Left forelimb (tissue), 1 donor: ENCODE measurements at regions not wholly inside any gene's neighbourhood (a gene's known extent, or its start where the extent isn't known, plus 50 kb on each side); places are given as distances from the start of the nearest gene placed in this dataset.

Experiments used
- DNase-seq: peaks from one replicate; pipeline ENCODE4 v3.0.0-alpha.2; 2018; ENCODE audit warnings: low spot score

DNA sequence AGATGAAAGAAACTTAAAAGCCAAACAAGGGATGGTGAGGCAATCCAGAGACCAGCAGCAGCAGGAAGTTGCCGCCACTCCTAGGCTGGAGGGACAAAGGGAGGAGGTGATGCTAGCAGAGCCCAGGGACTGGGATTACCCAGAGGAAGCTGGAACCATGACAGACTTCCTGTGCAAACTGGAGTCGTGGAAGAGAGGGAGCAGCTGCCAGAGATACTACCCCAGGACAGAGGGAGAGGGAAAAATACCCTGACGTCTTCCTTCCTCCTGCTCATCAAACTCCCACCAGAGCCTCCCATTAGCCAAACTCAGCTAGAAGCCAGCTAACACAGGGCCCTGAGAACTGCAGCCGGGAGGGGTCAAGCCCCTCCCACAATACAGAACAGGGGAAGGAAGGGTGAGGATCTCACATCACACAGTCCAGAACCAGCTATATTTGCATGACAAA, 101.2 kb upstream of the KLF3 start:
- DNase-seq = peak; percentile 68

GRCh38 chr4:38563707-38564495, 100.1 kb upstream of the KLF3 start:
- no peak for DNase-seq

- peak; percentile 68 for DNase-seq
Observed at GRCh38 chr4:38565271-38566199, 98.5 kb upstream of the KLF3 start.

DNA sequence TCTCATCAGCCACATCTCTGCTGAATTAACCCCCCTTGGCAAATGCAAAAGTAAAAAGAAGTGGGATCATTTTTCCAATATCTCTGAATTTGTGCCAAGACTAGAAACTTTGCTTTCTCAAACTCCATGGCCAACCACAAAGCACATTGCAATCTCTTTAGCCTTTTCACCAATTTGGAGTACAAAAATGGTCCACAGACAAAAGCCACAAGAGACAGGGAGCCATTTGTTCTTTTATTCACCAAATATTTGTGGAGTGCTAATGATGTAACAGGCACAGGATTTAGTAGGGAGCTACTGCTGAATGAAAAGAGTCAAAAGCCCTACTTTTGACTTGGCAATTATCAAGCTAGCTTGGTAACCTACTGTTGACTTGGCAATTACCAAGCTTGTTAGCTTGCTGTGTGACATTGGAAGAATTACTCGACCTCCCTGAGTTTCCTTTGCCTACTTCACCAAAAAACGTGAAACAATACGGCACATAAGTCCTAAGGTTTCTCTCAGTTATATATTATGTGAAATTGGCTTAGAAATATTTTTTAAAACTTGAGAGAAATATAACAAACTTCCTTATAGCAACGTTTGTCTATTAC, 97.1 kb upstream of the KLF3 start:
- no peak for DNase-seq

DNA sequence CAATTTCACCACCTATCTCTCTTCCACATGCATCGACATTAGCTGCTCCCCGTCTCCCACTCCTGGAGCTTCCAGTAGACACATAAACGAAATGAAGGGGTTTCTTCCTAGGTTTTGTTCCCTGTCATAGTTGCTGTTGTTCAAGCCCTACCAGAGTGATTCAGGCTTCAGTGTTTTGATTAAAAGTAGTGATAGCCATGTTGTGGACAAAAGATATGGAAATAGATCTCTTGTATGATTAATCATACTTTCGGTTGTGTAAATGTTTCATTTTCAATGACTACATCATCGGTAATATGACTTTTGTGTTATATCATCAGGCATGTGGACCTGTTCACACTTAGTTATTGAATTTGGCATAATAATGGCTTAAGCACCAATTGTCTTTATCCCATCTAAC, 96.5 kb upstream of the KLF3 start:
- no peak for DNase-seq

DNA sequence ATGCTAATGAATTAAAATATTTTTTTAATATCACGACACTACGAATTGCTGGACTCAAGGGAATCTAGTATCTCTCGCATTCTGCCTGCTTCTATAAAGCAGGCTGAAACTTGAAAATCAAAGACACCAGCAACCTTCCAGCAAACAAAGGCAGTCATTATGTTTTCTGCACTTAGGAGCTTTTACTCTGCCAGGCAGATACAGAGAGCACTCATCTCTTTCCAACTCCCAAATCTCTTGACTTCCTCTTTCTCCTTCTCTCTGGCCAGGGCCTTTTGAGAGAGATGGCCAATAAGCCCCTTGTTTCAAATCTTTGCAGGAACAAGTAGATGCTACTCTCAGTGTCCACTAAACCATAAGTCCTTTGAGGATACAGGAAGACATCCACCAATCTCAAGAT, 95.2 kb upstream of the KLF3 start:
- DNase-seq = no peak

GRCh38 chr4:38570647-38571276, 93.2 kb upstream of the KLF3 start:
- no peak for DNase-seq

GRCh38 chr4:38572793-38573192, 91.2 kb upstream of the KLF3 start:
- no peak for DNase-seq

DNA sequence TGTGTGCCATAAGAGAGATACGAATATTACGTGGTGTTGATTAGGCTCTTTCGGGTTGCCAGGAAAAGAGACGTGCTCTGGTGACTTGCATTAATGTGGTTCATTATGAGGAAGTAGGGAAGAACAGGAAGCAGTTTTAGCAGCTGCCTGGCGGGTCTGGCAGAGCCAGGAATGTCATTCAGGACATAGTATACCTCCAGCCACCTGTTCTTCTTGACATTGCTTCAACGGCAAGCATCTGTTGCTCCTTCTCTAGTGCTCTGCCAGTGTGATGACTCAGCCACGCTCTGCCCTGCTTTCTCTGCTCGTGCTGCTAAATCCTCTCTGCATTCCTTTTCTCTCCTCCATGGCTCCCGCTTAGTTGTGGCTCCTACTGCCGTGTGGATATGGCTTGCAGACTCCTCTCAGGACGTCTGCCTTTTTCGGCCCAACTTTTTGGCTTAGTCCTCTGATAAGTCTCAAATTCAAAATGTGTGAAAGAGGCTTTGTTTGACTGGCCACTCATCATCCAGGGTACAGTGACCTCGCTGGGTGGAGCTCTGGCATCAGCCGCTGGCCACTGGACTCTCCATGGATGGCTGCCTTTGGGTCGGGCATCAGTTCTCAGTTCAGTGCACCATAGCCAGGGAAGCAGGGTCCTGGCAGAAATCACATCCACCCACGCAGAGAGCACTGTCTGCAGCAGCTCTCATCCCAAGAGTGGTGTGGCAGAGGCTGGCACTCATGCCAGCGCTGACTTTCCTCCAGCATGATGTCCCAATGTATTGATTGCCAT, 89.3 kb upstream of the KLF3 start:
- DNase-seq = no peak

GRCh38 chr4:38576767-38577166, 87.2 kb upstream of the KLF3 start:
- no peak for DNase-seq

- no peak for DNase-seq
Observed at GRCh38 chr4:38577462-38577861, 86.5 kb upstream of the KLF3 start.

DNA sequence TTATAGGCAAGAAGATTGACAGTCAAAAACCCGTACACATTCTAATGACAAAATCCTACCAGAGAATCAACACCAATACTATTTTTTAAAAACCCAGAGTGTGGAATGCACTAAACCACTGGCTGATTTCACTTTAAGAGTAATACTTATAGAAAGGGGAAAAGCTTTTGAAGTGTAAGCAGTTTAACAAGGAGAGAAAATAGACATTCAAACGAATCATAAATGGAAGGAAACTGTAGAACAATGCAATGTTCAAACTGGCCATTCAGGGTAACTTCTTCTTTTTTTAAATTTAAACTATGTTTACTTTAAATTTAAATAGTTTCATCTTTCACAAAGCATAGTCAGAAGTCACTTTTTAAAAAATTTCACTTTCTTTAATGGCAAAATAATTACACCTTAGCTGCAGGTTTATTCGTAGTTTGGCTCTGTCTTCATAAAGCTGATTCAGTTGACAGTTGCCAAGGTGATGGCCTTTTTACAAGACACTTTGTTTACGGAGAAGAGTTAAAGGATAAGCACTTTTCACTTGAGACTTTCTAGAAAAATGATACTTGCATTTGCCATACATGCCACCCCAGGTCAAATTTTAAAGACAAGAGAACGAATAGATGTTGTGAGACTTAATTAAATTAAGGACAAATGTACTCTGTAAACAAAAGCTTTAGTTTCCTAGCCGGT, 82.4 kb upstream of the KLF3 start:
- no peak for DNase-seq

- DNase-seq = no peak
Observed at GRCh38 chr4:38582445-38582844, 81.6 kb upstream of the KLF3 start.

GRCh38 chr4:38582889-38583470, 81.0 kb upstream of the KLF3 start:
- no peak for DNase-seq

DNA sequence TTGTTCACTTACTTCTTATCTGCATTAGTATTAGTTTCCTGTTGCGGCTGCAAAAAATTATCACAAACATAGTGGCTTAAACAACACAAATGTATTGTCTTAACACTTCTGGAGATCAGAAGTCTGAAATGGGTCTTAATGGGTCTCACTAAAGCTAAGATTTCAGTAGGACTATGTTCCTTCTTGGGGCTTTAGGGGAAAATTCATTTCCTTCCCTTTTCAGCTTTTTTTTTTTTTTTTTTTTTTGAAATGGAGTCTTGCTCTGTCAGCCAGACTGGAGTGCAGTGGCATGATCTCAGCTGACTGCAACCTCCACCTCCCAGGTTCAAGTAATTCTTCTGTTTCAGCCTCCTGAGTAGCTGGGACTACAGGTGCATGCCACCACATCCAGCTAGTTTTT, 78.1 kb upstream of the KLF3 start:
- DNase-seq = no peak

- DNase-seq = no peak
Observed at GRCh38 chr4:38587106-38587505, 76.9 kb upstream of the KLF3 start.

DNA sequence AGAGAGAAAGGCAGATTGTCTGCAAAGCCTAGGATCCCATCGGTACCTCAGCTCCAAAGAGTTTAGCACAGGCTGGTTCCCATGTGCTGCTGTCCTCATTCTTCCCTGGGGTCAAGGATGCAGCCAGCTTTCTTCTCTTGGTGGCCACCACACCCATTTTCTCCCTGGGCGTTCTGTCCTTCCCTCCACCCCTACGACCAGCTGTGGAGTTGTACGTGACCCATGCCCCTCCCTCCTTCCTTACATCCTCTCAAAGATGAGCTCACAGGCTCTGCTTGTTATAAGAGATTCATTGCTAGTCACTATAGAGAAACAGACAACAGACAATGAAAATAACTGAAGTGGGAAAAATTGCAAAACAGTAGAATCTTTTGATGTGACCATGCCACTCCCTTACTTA, 74.0 kb upstream of the KLF3 start:
- no peak for DNase-seq

GRCh38 chr4:38591617-38592337, 72.2 kb upstream of the KLF3 start:
- no peak for DNase-seq

DNA sequence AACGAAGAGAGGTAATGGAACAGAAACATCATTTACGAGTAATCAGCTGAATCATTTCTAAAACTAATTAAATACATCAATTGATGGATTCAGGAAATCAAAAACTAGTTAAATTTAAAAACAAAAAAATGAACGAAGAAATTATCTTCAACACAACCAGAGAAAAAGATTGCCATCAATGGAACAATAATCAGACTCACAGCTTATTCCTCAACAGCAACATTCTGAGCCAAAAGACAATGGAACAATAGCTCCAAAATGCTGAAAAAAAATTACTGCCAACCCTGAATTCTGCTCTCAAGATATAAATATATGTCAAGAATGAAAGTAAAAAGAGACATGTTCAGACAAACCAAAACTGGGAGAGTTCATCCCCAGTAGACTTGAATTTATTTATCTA, 65.5 kb upstream of the KLF3 start:
- DNase-seq = no peak

GRCh38 chr4:38600575-38600974, 63.4 kb upstream of the KLF3 start:
- no peak for DNase-seq
